SW480 (cell line): ENCODE measurements at regions not wholly inside any gene's neighbourhood (a gene's known extent, or its start where the extent isn't known, plus 50 kb on each side); places are given as distances from the start of the nearest gene placed in this dataset.
A peak's percentile ranks its signal among the peaks of the same experiment; 100 is the strongest.

ENCODE experiments used
- DNase-seq: peaks from one replicate; pipeline ENCODE4 v3.0.0-alpha.2; 2016; ENCODE audit warnings: low spot score

DNA sequence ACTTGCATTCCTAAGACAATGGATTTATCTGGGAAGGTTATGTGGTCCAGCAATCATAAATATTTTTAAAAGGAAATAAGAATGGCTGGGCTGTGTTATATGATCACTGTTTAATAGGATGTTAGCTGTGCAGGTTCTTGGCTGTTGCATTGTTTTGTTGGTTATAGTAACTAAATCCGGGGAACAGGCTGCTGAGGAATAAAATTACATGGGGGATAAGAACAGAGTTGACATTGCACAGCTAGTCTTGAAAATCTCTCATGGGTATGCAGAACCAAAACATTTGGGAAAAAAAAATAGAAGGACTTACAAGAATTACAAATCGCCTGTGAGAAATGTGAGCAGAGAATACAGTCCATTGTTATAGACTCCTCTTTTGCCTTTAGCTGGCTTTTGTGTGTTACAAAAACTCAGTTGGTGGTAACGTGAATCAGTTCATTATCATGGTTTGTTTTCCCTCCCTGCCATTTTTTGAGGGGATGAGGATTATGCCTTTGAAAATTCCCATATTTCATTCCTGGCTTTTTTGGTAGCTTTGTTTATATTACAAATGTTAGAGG, 375.3 kb upstream of the DAB2 start:
- DNase-seq, result no peak

GRCh38 chr5:39799242-39799641, 374.5 kb upstream of the DAB2 start:
- no peak for DNase-seq

DNA sequence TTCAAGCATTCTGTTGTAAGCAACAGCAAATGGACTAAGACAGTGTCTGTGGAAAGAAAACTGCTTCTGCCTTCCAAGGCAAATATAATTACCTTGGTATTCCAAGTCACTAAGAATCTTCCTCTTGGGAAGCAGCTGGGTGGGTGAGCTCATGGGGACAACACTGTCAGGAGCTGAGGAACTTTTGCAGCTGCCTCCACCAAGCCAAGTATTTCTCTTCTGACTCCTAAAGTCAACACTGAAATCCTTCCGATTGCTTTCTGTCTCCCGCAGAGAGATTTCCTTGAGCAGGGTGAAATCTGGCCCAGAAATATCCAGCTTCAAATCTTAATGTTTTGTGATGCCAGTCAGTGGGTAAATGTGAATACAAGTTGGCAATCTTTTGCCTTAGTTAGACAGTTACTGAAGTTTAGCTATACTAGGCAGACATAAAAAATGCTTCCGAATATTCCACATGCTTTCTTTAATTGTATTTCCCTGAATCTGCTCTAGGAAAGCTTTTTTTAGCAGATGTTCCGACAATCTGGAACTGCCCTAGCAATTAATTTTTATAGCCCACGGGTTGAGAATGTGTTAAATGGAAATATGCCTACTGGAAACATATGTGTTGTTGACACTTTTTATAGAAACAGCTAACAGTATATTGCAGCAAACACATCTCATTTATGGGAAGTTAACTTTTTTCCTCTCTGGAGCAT, 369.9 kb upstream of the DAB2 start:
- no peak for DNase-seq

GRCh38 chr5:39785410-39785809, 360.6 kb upstream of the DAB2 start:
- DNase-seq, result no peak

DNA sequence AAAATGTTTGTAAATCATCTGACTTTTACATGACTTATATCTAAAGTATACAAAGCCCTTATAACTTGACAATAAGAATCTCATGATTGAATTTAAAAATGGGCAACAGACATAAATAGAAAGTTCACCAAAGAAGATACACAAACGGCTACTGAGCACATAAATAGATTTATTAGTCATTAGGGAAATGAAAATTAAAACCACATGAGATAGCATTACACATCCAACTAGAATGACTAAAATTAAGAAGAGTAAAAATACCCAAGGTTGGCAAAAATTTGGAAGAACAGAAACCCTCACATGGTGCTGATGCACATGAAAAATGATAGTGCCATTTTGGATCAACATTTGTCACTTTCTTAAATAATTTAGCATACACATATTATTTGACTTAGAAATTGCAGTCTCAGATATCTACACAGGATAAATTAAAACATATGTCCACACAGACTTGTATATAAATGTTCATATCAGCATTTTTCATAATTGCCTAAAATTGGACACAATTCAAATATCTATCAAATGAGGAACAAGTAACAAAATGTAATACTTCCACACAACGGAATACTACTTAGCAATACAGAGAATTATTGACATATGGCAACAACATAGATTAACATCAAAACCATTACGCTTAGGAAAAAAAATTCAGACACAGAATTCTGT, 359.1 kb upstream of the DAB2 start:
- no peak for DNase-seq

DNA sequence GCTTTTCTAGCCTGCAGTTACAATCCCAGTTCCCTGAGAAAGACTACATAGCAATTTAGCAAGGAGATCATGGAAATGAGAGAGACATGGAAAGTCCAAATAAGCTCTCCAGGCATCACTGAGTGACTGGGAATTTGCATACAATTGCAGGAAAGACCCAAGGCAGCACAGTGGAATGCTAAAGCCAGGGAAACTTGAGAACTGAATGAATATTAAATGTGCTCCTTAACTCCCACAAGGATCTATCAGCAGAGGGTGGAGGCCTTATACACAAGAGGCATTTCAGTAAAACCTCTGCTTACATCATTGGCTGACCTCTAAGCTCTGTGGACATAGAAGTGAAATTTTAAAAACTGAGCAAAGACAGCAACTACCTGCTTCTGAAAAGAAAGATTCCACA, 355.6 kb upstream of the DAB2 start:
- DNase-seq, result no peak

DNA sequence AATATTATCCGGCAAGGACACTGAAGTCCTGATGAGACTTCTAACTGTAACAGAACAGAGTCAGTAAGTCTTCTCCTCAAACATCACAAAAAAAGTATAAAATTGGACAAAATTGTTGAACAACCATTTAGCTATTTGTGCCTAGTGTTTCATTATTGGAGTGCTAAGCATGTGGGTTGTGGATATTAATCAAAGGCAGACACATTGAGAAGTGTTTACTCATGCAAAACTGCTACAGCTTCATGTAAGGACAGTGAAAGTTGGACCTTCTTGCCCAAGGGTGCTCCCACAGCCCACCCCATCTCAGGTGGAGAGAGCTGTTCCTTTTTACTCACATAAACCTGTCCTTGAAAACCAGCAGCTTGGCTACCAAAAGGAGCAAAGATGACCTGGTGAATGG, 355.1 kb upstream of the DAB2 start:
- DNase-seq, result no peak

DNA sequence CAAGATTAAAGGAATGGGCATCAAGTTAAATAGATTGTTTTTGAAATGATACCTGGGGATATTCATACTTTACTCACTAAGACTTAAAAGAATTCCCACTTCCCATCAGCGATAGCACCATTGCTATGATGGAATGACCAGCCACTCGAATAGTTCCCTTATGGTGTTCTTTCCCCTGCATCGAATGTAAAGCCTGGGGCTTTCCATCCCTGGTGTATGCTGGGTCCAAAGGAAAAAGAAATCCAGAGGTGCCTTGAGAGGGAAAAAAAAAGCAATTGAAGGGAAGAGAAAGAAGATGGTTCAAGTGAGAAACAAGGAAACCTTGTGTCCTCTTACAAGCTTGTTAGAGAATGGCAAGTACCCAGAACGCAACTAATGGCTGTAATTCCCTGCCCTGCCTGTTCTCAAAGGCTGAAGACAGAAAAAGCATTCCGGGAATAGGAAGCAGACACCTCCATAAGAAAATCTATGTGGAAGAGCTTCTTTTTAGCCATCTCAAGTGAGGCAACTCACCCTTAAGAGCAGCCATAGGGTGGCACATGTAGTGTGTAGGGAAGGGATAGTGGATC, 351.1 kb upstream of the DAB2 start:
- no peak for DNase-seq

DNA sequence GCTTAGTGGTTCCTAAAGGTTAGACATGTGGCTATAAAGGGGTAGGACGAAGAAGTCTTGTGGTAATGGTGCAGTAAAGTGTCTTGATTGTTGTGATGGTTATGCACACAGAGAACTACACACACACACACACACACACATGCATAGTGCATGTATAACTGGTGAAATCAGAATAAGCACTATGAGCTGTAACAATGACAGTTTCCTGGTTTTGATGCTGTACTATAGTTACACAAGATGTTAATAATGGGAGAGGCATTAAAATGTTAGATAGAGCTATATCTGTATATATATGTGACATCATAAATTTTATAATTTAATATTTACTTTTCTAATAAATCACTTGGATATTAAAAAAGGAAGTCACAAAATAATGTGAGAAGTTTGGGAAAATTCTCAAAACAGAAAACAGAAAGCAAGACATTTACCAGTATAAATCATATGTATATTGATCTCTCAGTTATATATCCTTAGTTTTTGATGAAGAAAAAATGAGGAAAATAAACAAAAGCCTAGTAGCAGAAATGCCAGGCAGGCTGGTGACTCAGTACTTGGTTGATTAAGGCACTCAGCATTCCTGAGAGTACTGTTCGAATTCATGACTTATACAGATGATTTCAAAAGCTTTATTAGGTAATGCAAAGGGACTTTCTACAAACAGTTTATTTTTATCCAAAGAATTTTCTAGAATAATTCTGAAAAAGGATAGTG, 350.5 kb upstream of the DAB2 start:
- no peak for DNase-seq

DNA sequence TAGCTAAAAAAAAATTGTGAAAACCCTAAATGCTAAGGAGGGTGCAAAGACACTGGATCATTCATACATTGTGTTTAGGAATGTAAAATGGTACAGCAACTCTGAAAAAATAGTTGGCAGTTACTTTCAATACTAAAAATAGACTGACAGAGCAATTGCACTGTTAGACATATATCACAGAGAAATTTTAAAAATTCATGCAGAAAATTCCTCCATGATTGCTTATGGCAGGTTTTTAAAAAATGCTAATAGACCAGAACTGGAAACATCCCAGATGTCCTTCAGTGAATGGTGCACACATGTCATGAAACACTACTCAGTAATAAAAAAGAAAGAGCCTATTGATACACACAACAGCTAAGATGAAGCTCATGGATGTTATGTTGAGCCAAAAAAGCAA, 349.8 kb upstream of the DAB2 start:
- DNase-seq, result no peak

GRCh38 chr5:39772307-39772706, 347.5 kb upstream of the DAB2 start:
- DNase-seq, result no peak

GRCh38 chr5:39767916-39768315, 343.1 kb upstream of the DAB2 start:
- no peak for DNase-seq

GRCh38 chr5:39765366-39765765, 340.6 kb upstream of the DAB2 start:
- DNase-seq, result no peak

- DNase-seq, result no peak
Observed at GRCh38 chr5:39762761-39763160, 338.0 kb upstream of the DAB2 start.

DNA sequence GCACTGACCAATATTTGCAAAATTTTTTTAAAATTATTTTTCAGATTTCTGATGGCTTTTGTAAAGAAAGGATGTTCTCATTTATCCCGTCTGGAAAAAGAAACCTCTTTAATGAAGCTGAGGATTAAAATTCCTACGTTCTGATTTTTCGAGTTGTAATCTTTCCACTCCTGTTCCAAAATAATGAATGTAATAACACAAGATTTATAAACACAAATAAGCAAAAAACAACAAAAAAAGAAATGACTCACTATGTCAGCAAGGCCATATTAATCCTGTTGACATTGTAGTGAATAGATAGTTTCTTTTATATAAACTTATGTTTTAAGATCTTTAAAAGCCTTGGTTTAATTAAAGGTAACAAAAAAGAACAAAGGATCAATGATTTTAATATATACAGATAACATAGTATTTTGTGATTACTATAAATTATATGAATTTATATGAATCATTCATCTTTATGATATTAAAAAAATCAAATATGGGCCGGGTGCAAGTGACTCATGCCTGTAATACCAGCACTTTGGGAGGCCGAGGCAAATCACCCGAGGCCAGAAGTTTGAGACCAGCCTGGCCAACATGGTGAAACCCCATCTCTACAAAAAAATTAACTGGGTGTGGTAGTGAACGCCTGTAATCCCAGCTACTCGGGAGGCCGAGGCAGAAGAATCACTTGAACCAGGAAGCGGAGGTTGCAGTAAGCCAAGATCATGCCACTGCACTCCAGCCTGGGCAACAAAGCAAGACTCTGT, 336.6 kb upstream of the DAB2 start:
- DNase-seq, result no peak

DNA sequence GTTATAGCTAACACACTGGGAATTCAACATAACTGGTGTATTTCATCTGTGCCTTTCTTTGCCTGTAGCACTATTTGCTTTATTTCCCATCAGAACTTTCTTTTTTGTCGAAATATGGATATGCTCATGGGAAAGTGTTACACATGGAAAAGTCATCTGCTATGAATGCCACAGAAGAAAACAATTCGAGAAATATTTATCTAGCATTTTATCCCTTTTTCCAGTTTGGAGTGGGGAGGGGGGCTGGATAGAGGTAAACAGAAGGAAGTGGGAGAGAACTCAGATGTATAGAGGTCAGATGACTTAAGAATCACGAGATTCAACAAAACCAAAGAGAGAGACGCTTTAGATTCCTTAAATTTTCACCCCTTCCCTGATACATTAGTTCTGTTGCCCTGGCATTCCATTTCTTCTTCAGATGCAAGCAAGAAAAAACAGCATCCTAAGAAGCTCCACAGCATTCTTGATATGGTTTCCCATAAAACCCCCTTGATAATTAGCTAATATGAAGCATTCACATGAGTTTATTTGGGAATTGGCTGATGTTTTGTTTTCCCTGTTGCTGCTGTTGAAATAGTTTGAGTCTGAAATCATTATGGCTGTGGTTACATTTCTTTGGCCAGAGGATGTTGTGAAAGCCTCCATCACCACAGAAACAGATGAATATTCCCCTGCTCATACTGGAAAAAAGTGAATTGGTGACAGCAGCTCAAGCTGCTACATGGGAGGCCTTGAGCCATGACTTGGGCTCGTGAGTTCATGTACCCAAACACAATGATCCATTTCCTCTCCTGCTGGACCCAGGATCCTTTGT, 335.8 kb upstream of the DAB2 start:
- no peak for DNase-seq

GRCh38 chr5:39759701-39760100, 334.9 kb upstream of the DAB2 start:
- no peak for DNase-seq

- no peak for DNase-seq
Observed at GRCh38 chr5:39758426-39758825, 333.6 kb upstream of the DAB2 start.

- no peak for DNase-seq
Observed at GRCh38 chr5:39757131-39757530, 332.4 kb upstream of the DAB2 start.

GRCh38 chr5:39755986-39756385, 331.2 kb upstream of the DAB2 start:
- peak; percentile 52 for DNase-seq

DNA sequence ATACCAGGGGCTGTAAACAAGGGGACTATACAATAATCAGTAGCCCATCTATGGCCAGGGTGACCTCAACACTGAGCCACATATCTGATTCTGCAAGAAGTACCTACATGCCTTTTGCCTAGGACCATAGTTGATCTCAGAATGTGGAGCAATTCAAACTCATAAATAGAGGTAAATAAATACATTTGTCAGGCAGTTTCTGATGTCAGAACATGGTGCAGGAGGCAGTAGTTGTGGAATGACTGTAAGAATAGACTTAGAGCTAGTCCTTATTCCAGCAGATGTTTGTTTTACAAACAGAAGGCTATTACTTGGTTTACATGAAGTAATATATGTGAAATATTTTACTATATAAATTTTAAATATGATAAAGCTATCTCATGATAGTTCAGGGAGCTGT, 330.7 kb upstream of the DAB2 start:
- DNase-seq, result no peak
